ENCODE measurements at regions not wholly inside any gene's neighbourhood (a gene's known extent, or its start where the extent isn't known, plus 50 kb on each side); places are given as distances from the start of the nearest gene placed in this dataset.

- Histone ChIP-seq H3K9ac (ENCODE audit: control insufficient read depth, extremely low read depth, insufficient read depth, low read length) (no peak overlapping the region), H3K4me3 (ENCODE audit: control insufficient read depth in 2 of 3, extremely low read depth in 1 of 3, insufficient read depth in 2 of 3, low read depth in 1 of 3, low read length in 3 of 3) (no peak overlapping the region), H3K79me2 (ENCODE audit: control insufficient read depth, insufficient read depth, low read length) (no peaks in the 10 kb centered on the region), H3K27ac (ENCODE audit: control insufficient read depth, insufficient read depth, low read length) (no peak overlapping the region), H3K36me3 (ENCODE audit: control insufficient read depth in 2 of 2, extremely low read depth in 1 of 2, insufficient read depth in 2 of 2, low read length in 2 of 2) (no peaks in the 10 kb centered on the region), H3K9me3 (ENCODE audit: control insufficient read depth, low read depth, low read length) (no peaks in the 10 kb centered on the region), H4K20me1 (ENCODE audit: control insufficient read depth, extremely low read depth, insufficient read depth, low read length) (no peaks in the 10 kb centered on the region), H2AFZ (ENCODE audit: control insufficient read depth, low read length) (no peak overlapping the region), H3K4me2 (ENCODE audit: control insufficient read depth, extremely low read depth, insufficient read depth, low read depth, low read length) (no peak overlapping the region), H3K9me1 (ENCODE audit: control insufficient read depth, extremely low read depth, insufficient read depth, low read length) (no peaks in the 10 kb centered on the region), H3K27me3 (ENCODE audit: control insufficient read depth, extremely low read depth, insufficient read depth, low read length) (no peaks in the 10 kb centered on the region), H3K4me1 (ENCODE audit: control insufficient read depth, extremely low read depth, insufficient read depth, low read length) (no peaks in the 10 kb centered on the region)
- no peak for FAIRE-seq
- no peak for DNase-seq (ENCODE audit: low read depth, low spot score)
- TF ChIP-seq CTCF (optimal IDR thresholded peaks at IDR 0.05 in 1 of 3, IDR thresholded peaks at IDR 0.05 in 1 of 3, conservative IDR thresholded peaks at IDR 0.05 in 1 of 3; ENCODE audit: extremely low read depth in 1 of 3, insufficient read depth in 2 of 3, low read length in 3 of 3): no peak
- no peak for TF ChIP-seq EZH2 (IDR thresholded peaks at IDR 0.05; ENCODE audit: low read length)
- dilution Hi-C loops (cut with MboI; ENCODE audit: extremely low pct_ligation_motif_present, low sequenced_read_pairs): no loop called here
Observed at GRCh38 chr4:110683601-110684000, 60.7 kb upstream of the PITX2 start.

GRCh38 chr4:110702326-110702725, 79.4 kb upstream of the PITX2 start:
- no peaks in the 10 kb centered on the region for H3K27me3 ChIP-seq (ENCODE audit: control insufficient read depth, extremely low read depth, insufficient read depth, low read length)
- FAIRE-seq (no peak), DNase-seq (ENCODE audit: low read depth, low spot score) (no peak)
- H3K4me1 ChIP-seq (ENCODE audit: control insufficient read depth, extremely low read depth, insufficient read depth, low read length): no peaks in the 10 kb centered on the region
- no peak overlapping the region for H3K27ac ChIP-seq (ENCODE audit: control insufficient read depth, insufficient read depth, low read length)
- TF ChIP-seq EZH2 (IDR thresholded peaks at IDR 0.05; ENCODE audit: low read length) (no peak), CTCF (optimal IDR thresholded peaks at IDR 0.05 in 1 of 3, IDR thresholded peaks at IDR 0.05 in 1 of 3, conservative IDR thresholded peaks at IDR 0.05 in 1 of 3; ENCODE audit: extremely low read depth in 1 of 3, insufficient read depth in 2 of 3, low read length in 3 of 3) (no peak)
- dilution Hi-C loops (cut with MboI; ENCODE audit: extremely low pct_ligation_motif_present, low sequenced_read_pairs): no loop called here
- no peak overlapping the region for H3K9ac ChIP-seq (ENCODE audit: control insufficient read depth, extremely low read depth, insufficient read depth, low read length)
- H4K20me1 ChIP-seq (ENCODE audit: control insufficient read depth, extremely low read depth, insufficient read depth, low read length): no peaks in the 10 kb centered on the region
- no peaks in the 10 kb centered on the region for H3K9me3 ChIP-seq (ENCODE audit: control insufficient read depth, low read depth, low read length)
- no peaks in the 10 kb centered on the region for H3K79me2 ChIP-seq (ENCODE audit: control insufficient read depth, insufficient read depth, low read length)
- H3K4me3 ChIP-seq (ENCODE audit: control insufficient read depth in 2 of 3, extremely low read depth in 1 of 3, insufficient read depth in 2 of 3, low read depth in 1 of 3, low read length in 3 of 3): no peak overlapping the region
- no peaks in the 10 kb centered on the region for H3K9me1 ChIP-seq (ENCODE audit: control insufficient read depth, extremely low read depth, insufficient read depth, low read length)
- H3K36me3 ChIP-seq (ENCODE audit: control insufficient read depth in 2 of 2, extremely low read depth in 1 of 2, insufficient read depth in 2 of 2, low read length in 2 of 2): no peaks in the 10 kb centered on the region
- no peak overlapping the region for H2AFZ ChIP-seq (ENCODE audit: control insufficient read depth, low read length)
- H3K4me2 ChIP-seq (ENCODE audit: control insufficient read depth, extremely low read depth, insufficient read depth, low read depth, low read length): no peak overlapping the region

All from keratinocyte (primary cell).